ENCODE measurements at regions not wholly inside any gene's neighbourhood (a gene's known extent, or its start where the extent isn't known, plus 50 kb on each side); places are given as distances from the start of the nearest gene placed in this dataset.

- Histone ChIP-seq H3K27ac (no peak overlapping the region), H3K9me3 (no peaks in the 10 kb centered on the region), H3K36me3 (no peaks in the 10 kb centered on the region), H3K4me3 (no peak overlapping the region), H3K27me3 (no peaks in the 10 kb centered on the region), H3K4me1 (no peaks in the 10 kb centered on the region)
- no peak for DNase-seq
- TF ChIP-seq CTCF (IDR thresholded peaks at IDR 0.05) (no peak), POLR2A (IDR thresholded peaks at IDR 0.05) (no peak)
These were observed 349.3 kb downstream of the ZNF516 start for GRCh38 chr18:76145521-76146376.

GRCh38 chr18:76144844-76145243, 350.2 kb downstream of the ZNF516 start:
- TF ChIP-seq POLR2A (IDR thresholded peaks at IDR 0.05) (no peak), CTCF (IDR thresholded peaks at IDR 0.05) (no peak)
- no peaks in the 10 kb centered on the region for H3K27me3 ChIP-seq
- H3K9me3 ChIP-seq = no peaks in the 10 kb centered on the region
- no peak overlapping the region for H3K27ac ChIP-seq
- no peaks in the 10 kb centered on the region for H3K36me3 ChIP-seq
- H3K4me3 ChIP-seq = no peak overlapping the region
- no peak for DNase-seq
- H3K4me1 ChIP-seq = no peaks in the 10 kb centered on the region

DNA sequence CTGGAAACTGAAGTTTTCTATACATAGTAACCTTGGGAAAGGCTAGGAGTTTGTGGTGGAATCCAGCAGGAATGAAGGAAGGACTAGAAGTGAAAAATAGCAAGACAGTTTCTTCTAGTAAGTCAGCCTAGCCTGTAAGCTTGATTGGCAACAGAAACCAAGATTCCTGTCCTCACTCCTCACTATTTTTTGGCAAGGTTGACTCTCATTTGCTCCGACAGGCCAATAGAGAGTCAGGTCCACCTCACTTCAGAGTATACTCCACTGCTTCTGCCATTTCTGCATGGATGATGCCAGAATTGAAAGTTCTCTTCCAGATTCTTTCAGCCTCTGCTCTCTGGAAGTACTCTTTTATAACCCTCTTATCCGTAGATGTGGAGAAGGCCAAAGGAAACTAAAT, 352.4 kb downstream of the ZNF516 start:
- Histone ChIP-seq H3K9me3 (no peaks in the 10 kb centered on the region), H3K36me3 (no peaks in the 10 kb centered on the region), H3K4me1 (no peaks in the 10 kb centered on the region), H3K27me3 (no peaks in the 10 kb centered on the region), H3K27ac (no peak overlapping the region), H3K4me3 (no peak overlapping the region)
- no peak for TF ChIP-seq CTCF (IDR thresholded peaks at IDR 0.05)
- no peak for TF ChIP-seq POLR2A (IDR thresholded peaks at IDR 0.05)
- DNase-seq = no peak

- H3K36me3 ChIP-seq = no peaks in the 10 kb centered on the region
- H3K27ac ChIP-seq = no peak overlapping the region
- no peak for TF ChIP-seq POLR2A (IDR thresholded peaks at IDR 0.05)
- TF ChIP-seq CTCF (IDR thresholded peaks at IDR 0.05) = no peak
- no peaks in the 10 kb centered on the region for H3K27me3 ChIP-seq
- H3K4me3 ChIP-seq = no peak overlapping the region
- no peak for DNase-seq
- H3K4me1 ChIP-seq = no peaks in the 10 kb centered on the region
- no peaks in the 10 kb centered on the region for H3K9me3 ChIP-seq
These were observed 355.2 kb downstream of the ZNF516 start for GRCh38 chr18:76139844-76140243.

- H3K27me3 ChIP-seq = no peaks in the 10 kb centered on the region
- no peaks in the 10 kb centered on the region for H3K9me3 ChIP-seq
- H3K4me3 ChIP-seq = no peak overlapping the region
- no peak for TF ChIP-seq CTCF (IDR thresholded peaks at IDR 0.05)
- no peak for TF ChIP-seq POLR2A (IDR thresholded peaks at IDR 0.05)
- H3K36me3 ChIP-seq = no peaks in the 10 kb centered on the region
- H3K4me1 ChIP-seq = no peaks in the 10 kb centered on the region
- H3K27ac ChIP-seq = no peak overlapping the region
- DNase-seq = no peak
These were observed 357.8 kb downstream of the ZNF516 start for GRCh38 chr18:76137216-76137615.
